HEK293T (cell line): ENCODE measurements at regions not wholly inside any gene's neighbourhood (a gene's known extent, or its start where the extent isn't known, plus 50 kb on each side); places are given as distances from the start of the nearest gene placed in this dataset.

Experiments used
- CTCF ChIA-PET: fragments of 350-600 bp; formaldehyde crosslinking; extraction: SDS; loops from one replicate; lab custom pipeline; 2021; ENCODE audit warnings: antibody characterized with exemption, inconsistent platforms; lab: Yijun Ruan, JAX
- POLR2A ChIA-PET: fragments of 350-600 bp; formaldehyde crosslinking; extraction: SDS; loops from one replicate; lab custom pipeline; 2020; ENCODE audit warnings: antibody characterized with exemption, inconsistent platforms; lab: Yijun Ruan, JAX
- DNase-seq: peaks from one replicate; pipeline ENCODE4 v3.0.0; 2012; ENCODE audit warnings: mixed read lengths; ENCODE audit errors: extremely low spot score
- ELF4 ChIP-seq: fragments of 450-650 bp; IDR thresholded peaks from 2 replicates; pipeline ENCODE4 v1.6.1; 2017; ENCODE audit warnings: antibody characterized with exemption
- FOXA1 ChIP-seq: fragments of 450-650 bp; IDR thresholded peaks from 2 replicates; pipeline ENCODE4 v1.6.1; 2016; ENCODE audit warnings: mild to moderate bottlenecking
- LEF1 ChIP-seq: fragments of 450-650 bp; IDR thresholded peaks from 2 replicates; pipeline ENCODE4 v1.6.1; 2017; ENCODE audit warnings: mild to moderate bottlenecking, borderline replicate concordance
- NFRKB ChIP-seq: fragments of 450-650 bp; IDR thresholded peaks from 2 replicates; pipeline ENCODE4 v1.6.1; 2016; ENCODE audit warnings: mild to moderate bottlenecking, moderate library complexity
- TARDBP ChIP-seq: fragments of 450-650 bp; IDR thresholded peaks from 2 replicates; pipeline ENCODE4 v1.6.1; 2016
- TF ChIP-seq, protein P1 (sequence below): fragments of 450-650 bp; IDR thresholded peaks from 2 replicates; pipeline ENCODE4 v1.6.1; 2016

DNA sequence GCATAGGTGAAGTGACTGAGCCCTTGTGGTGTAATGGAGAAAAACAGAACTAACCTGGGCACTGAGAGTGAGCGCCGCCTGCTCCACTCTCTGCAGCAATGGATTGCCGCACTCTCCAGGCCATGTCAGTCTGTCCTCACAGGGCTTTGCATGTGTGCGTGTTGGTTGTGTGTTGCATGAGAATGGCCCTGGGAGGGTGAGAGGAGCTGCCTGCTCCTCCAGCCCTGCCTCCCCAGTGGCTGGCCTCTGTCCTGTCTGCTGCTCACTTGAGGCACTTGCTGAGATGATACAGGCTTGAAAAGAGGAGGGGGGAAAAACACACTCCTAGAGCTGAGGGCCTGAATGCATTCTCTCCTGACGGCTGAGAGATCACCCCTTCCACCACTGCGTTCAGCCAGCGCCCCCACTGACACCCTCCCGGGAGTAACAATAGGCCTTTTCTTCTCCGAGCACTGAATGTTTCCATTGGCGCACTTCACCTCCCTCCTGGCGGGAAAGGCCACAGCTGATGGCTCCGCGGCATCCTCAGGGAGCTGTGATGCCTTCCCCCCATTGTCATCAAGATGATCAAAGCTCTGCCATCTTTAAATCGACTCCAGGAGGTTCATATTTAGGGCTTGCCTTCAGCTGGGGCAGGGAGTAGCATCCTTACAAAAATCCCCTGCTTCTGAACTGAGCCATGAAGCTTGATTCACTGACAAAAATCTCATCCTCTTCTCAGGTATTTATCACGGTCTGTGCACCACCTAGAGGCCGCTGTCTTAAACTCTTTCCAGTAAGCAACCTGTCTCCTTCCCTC, 49.9 kb upstream of the DAPL1 start:
- ChIA-PET POLR2A (no interaction called here), CTCF (interaction anchor here (0.6 to 2.3 kb wide), 14 partner anchors 10 to 721 kb away, joined by 3 to 16 read pairs (median 4); no protein-coding TSS in a partner anchor)
- DNase-seq: peak; percentile 41
- TF ChIP-seq TARDBP (no peak), LEF1 (no peak), FOXA1 (no peak), ELF4 (no peak), NFRKB (no peak)
- TF ChIP-seq, protein P1, sequence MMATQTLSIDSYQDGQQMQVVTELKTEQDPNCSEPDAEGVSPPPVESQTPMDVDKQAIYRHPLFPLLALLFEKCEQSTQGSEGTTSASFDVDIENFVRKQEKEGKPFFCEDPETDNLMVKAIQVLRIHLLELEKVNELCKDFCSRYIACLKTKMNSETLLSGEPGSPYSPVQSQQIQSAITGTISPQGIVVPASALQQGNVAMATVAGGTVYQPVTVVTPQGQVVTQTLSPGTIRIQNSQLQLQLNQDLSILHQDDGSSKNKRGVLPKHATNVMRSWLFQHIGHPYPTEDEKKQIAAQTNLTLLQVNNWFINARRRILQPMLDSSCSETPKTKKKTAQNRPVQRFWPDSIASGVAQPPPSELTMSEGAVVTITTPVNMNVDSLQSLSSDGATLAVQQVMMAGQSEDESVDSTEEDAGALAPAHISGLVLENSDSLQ: no peak
